ENCODE measurements at regions not wholly inside any gene's neighbourhood (a gene's known extent, or its start where the extent isn't known, plus 50 kb on each side); places are given as distances from the start of the nearest gene placed in this dataset.

- TF ChIP-seq CTCF (IDR thresholded peaks at IDR 0.05 in 4 of 5, conservative IDR thresholded peaks at IDR 0.05 in 1 of 5) (no peak), POLR2A (IDR thresholded peaks at IDR 0.05) (no peak)
These were observed 947.1 kb downstream of the TFAP2A start for GRCh38 chr6:9467741-9468140.

Measured in gastrocnemius medialis (tissue), 4 donors.